Activated B cell treated with CpG ODN at 0.5 μM for 24 hours (primary cell): ENCODE measurements at regions not wholly inside any gene's neighbourhood (a gene's known extent, or its start where the extent isn't known, plus 50 kb on each side); places are given as distances from the start of the nearest gene placed in this dataset.

Experiments
- ATAC-seq: fragments of 200-7000 bp; cut with Tn5 transposase; one replicate; pipeline ENCODE4 v1.10.0; 2021; ENCODE audit warnings: low read depth, mild to moderate bottlenecking, moderate library complexity
- CTCF ChIA-PET: fragments of 350-600 bp; sonication (Branson Sonifier 250); formaldehyde crosslinking; loops from one replicate; lab custom pipeline; 2021; ENCODE audit warnings: antibody characterized with exemption; lab: Charles Lee
- POLR2A ChIA-PET: fragments of 350-600 bp; sonication (Branson Sonifier 250); formaldehyde crosslinking; loops from one replicate; lab custom pipeline; 2021; ENCODE audit warnings: antibody characterized with exemption; lab: Charles Lee
- DNase-seq: peaks from one replicate; pipeline ENCODE4 v3.0.0; 2022
- H3K27ac Mint-ChIP-seq: one replicate; pipeline ENCODE4 v1.8.0; 2020; ENCODE audit warnings: mixed read lengths
- H3K27me3 Mint-ChIP-seq: one replicate; pipeline ENCODE4 v1.8.0; 2021; ENCODE audit warnings: mixed read lengths
- H3K36me3 Mint-ChIP-seq: one replicate; pipeline ENCODE4 v1.8.0; 2021; ENCODE audit warnings: low read depth, mixed read lengths
- H3K4me1 Mint-ChIP-seq: one replicate; pipeline ENCODE4 v1.8.0; 2021; ENCODE audit warnings: mixed read lengths
- H3K4me3 Mint-ChIP-seq: one replicate; pipeline ENCODE4 v1.8.0; 2020; ENCODE audit warnings: mild to moderate bottlenecking, mixed read lengths
- H3K9me3 Mint-ChIP-seq: one replicate; pipeline ENCODE4 v1.8.0; 2020; ENCODE audit warnings: mixed read lengths
- CTCF ChIP-seq: fragments of 200-600 bp; IDR thresholded peaks from one replicate; pipeline ENCODE4 v1.8.0; 2022; ENCODE audit warnings: antibody characterized with exemption, mild to moderate bottlenecking
- intact Hi-C: fragments of 100-400 bp; cut with micrococcal nuclease; formaldehyde crosslinking; loops from one replicate; pipeline ENCODE4 v1.15.1; 2024

- Mint-ChIP-seq H3K36me3 (no peaks in the 10 kb centered on the region), H3K27me3 (no peaks in the 10 kb centered on the region), H3K9me3 (peaks cover 7% of the 10 kb centered on the region), H3K4me1 (no peaks in the 10 kb centered on the region), H3K4me3 (no peak overlapping the region), H3K27ac (no peak overlapping the region)
- CTCF ChIA-PET: no interaction called here
- DNase-seq (no peak), ATAC-seq (no peak)
- intact Hi-C loops: no loop called here
- POLR2A ChIA-PET: no interaction called here
- no peak for TF ChIP-seq CTCF
These were observed 435.8 kb upstream of the EEF2KMT start for GRCh38 chr16:5533321-5533888.

- Mint-ChIP-seq H3K27me3 (peaks cover 7% of the 10 kb centered on the region), H3K36me3 (no peaks in the 10 kb centered on the region), H3K9me3 (peaks cover 10% of the 10 kb centered on the region), H3K27ac (no peak overlapping the region), H3K4me1 (no peaks in the 10 kb centered on the region), H3K4me3 (no peak overlapping the region)
- TF ChIP-seq CTCF: no peak
- intact Hi-C loops: no loop called here
- ChIA-PET POLR2A (no interaction called here), CTCF (no interaction called here)
- no peak for DNase-seq
- ATAC-seq: no peak
These were observed 430.2 kb upstream of the EEF2KMT start for GRCh38 chr16:5527817-5528216.

GRCh38 chr16:5526826-5527225 lies 429.2 kb upstream of the EEF2KMT start:
- POLR2A ChIA-PET: no interaction called here
- H3K9me3 Mint-ChIP-seq: peaks cover 10% of the 10 kb centered on the region
- no peaks in the 10 kb centered on the region for H3K36me3 Mint-ChIP-seq
- ATAC-seq (no peak), DNase-seq (no peak)
- H3K27ac Mint-ChIP-seq: no peak overlapping the region
- H3K27me3 Mint-ChIP-seq: peaks cover 7% of the 10 kb centered on the region
- intact Hi-C loops: no loop called here
- no peaks in the 10 kb centered on the region for H3K4me1 Mint-ChIP-seq
- H3K4me3 Mint-ChIP-seq: no peak overlapping the region
- CTCF ChIA-PET: no interaction called here
- no peak for TF ChIP-seq CTCF

GRCh38 chr16:5523829-5524228 lies 426.2 kb upstream of the EEF2KMT start:
- ChIA-PET CTCF (no interaction called here), POLR2A (no interaction called here)

GRCh38 chr16:5516115-5516514 lies 418.5 kb upstream of the EEF2KMT start:
- intact Hi-C loops: no loop called here
- H3K27ac Mint-ChIP-seq: no peak overlapping the region
- no peaks in the 10 kb centered on the region for H3K4me1 Mint-ChIP-seq
- ChIA-PET CTCF (no interaction called here), POLR2A (no interaction called here)
- H3K9me3 Mint-ChIP-seq: peaks cover 3% of the 10 kb centered on the region
- DNase-seq: no peak
- H3K27me3 Mint-ChIP-seq: no peaks in the 10 kb centered on the region
- ATAC-seq: no peak
- H3K36me3 Mint-ChIP-seq: no peaks in the 10 kb centered on the region
- no peak overlapping the region for H3K4me3 Mint-ChIP-seq
- TF ChIP-seq CTCF: no peak

More at GRCh38 chr16:5523829-5524228, 426.2 kb upstream of the EEF2KMT start:
- H3K9me3 Mint-ChIP-seq: peaks cover 8% of the 10 kb centered on the region
- H3K27ac Mint-ChIP-seq: no peak overlapping the region
- ATAC-seq (no peak), DNase-seq (no peak)
- H3K4me1 Mint-ChIP-seq: no peaks in the 10 kb centered on the region
- intact Hi-C loops: no loop called here
- no peaks in the 10 kb centered on the region for H3K36me3 Mint-ChIP-seq
- H3K4me3 Mint-ChIP-seq: no peak overlapping the region
- no peak for TF ChIP-seq CTCF
- H3K27me3 Mint-ChIP-seq: peaks cover 7% of the 10 kb centered on the region
